ENCODE measurements at regions not wholly inside any gene's neighbourhood (a gene's known extent, or its start where the extent isn't known, plus 50 kb on each side); places are given as distances from the start of the nearest gene placed in this dataset.
"Not testable (repeated sequence)": the region's sequence is repeated elsewhere in the genome, so short reads cannot be mapped to it uniquely, and the experiment has no call there.

- ChIA-PET POLR2A (ENCODE audit: unreplicated experiment) (no interaction called here), CTCF (no interaction called here)
- DNase-seq (no peak), ATAC-seq (no peak)
- TF ChIP-seq, protein P1, sequence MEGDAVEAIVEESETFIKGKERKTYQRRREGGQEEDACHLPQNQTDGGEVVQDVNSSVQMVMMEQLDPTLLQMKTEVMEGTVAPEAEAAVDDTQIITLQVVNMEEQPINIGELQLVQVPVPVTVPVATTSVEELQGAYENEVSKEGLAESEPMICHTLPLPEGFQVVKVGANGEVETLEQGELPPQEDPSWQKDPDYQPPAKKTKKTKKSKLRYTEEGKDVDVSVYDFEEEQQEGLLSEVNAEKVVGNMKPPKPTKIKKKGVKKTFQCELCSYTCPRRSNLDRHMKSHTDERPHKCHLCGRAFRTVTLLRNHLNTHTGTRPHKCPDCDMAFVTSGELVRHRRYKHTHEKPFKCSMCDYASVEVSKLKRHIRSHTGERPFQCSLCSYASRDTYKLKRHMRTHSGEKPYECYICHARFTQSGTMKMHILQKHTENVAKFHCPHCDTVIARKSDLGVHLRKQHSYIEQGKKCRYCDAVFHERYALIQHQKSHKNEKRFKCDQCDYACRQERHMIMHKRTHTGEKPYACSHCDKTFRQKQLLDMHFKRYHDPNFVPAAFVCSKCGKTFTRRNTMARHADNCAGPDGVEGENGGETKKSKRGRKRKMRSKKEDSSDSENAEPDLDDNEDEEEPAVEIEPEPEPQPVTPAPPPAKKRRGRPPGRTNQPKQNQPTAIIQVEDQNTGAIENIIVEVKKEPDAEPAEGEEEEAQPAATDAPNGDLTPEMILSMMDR (conservative IDR thresholded peaks at IDR 0.05; ENCODE audit: low read depth, low read length) = no peak
- TF ChIP-seq EZH2phosphoT487 (IDR thresholded peaks at IDR 0.05; ENCODE audit: borderline replicate concordance, low read length) = no peak
- no peak for TF ChIP-seq EZH2 (IDR thresholded peaks at IDR 0.05; ENCODE audit: low read length, unreplicated experiment)
- Histone ChIP-seq H3K9me3 (ENCODE audit: low read length) (0 out of 2 replicates have a peak, but pooled peaks cover 16% of the 10 kb centered on the region), H3K36me3 (ENCODE audit: low read depth, low read length) (no peaks in the 10 kb centered on the region), H3K79me2 (ENCODE audit: low read length) (no peaks in the 10 kb centered on the region), H3K27me3 (ENCODE audit: low read length) (no peaks in the 10 kb centered on the region), H3K9me2 (replicated peaks; ENCODE audit: low read length) (no peaks in the 10 kb centered on the region), H3K4me2 (ENCODE audit: low read length) (no peak overlapping the region), H3K4me1 (ENCODE audit: insufficient read depth, low read length) (no peaks in the 10 kb centered on the region), H3K27ac (ENCODE audit: low read length) (no peak overlapping the region), H4K20me1 (ENCODE audit: low read length) (no peaks in the 10 kb centered on the region), H3K4me3 (ENCODE audit: low read length) (no peak overlapping the region), H3K9ac (ENCODE audit: low read length) (no peak overlapping the region), H2AFZ (ENCODE audit: low read length) (no peak overlapping the region), H3F3A (ENCODE audit: low read length, unreplicated experiment) (no peaks in the 10 kb centered on the region)
- BruUV-seq (replicated peaks) = no TSS peak
- intact Hi-C loops (cut with micrococcal nuclease) = no loop called here
Observed at GRCh38 chr5:100108883-100109282, 426.3 kb upstream of the FAM174A start.

- H3K4me1 ChIP-seq (ENCODE audit: insufficient read depth, low read length); CTCF ChIA-PET; BruUV-seq (replicated peaks); H3F3A ChIP-seq (ENCODE audit: low read length, unreplicated experiment); POLR2A ChIA-PET (ENCODE audit: unreplicated experiment); H3K9me2 ChIP-seq (replicated peaks; ENCODE audit: low read length); H2AFZ ChIP-seq (ENCODE audit: low read length); H3K79me2 ChIP-seq (ENCODE audit: low read length); intact Hi-C loops (cut with micrococcal nuclease); H3K4me2 ChIP-seq (ENCODE audit: low read length); H3K36me3 ChIP-seq (ENCODE audit: low read depth, low read length); H3K27me3 ChIP-seq (ENCODE audit: low read length); H3K27ac ChIP-seq (ENCODE audit: low read length); H3K9ac ChIP-seq (ENCODE audit: low read length); H3K4me3 ChIP-seq (ENCODE audit: low read length); H4K20me1 ChIP-seq (ENCODE audit: low read length): not testable (repeated sequence)
- ATAC-seq = peak; percentile 92
- DNase-seq = peak; percentile 11
- H3K9me3 ChIP-seq (ENCODE audit: low read length) = 0 out of 2 replicates have a peak, but pooled peaks cover 12% of the 10 kb centered on the region
Observed at GRCh38 chr5:100103592-100104119, 431.5 kb upstream of the FAM174A start.

DNA sequence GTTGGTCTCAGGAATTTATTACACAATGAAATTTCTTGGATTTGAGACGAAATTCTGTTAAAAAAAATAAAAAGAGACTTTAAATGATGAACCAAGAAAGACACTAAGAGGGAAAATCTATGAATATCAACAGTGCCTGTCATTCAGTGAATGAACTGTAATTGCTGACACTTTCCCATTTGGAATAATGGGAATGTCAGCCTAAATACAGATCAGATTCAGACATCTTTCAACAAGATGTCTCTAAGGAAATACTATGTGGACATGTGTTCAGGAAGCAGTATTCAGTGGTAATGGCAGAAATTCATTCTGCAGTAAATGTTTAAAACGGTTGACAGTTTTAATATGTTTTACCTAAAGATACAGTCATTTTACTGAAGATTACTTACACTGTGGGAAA lies 433.7 kb upstream of the FAM174A start:
- H3K27me3 ChIP-seq (ENCODE audit: low read length); H3K9me2 ChIP-seq (replicated peaks; ENCODE audit: low read length); POLR2A ChIA-PET (ENCODE audit: unreplicated experiment); H3F3A ChIP-seq (ENCODE audit: low read length, unreplicated experiment); H3K9ac ChIP-seq (ENCODE audit: low read length); H3K4me1 ChIP-seq (ENCODE audit: insufficient read depth, low read length); DNase-seq; H3K36me3 ChIP-seq (ENCODE audit: low read depth, low read length); BruUV-seq (replicated peaks); H3K4me3 ChIP-seq (ENCODE audit: low read length); H2AFZ ChIP-seq (ENCODE audit: low read length); H4K20me1 ChIP-seq (ENCODE audit: low read length); H3K27ac ChIP-seq (ENCODE audit: low read length); H3K79me2 ChIP-seq (ENCODE audit: low read length); intact Hi-C loops (cut with micrococcal nuclease); H3K9me3 ChIP-seq (ENCODE audit: low read length); CTCF ChIA-PET; ATAC-seq; H3K4me2 ChIP-seq (ENCODE audit: low read length): not testable (repeated sequence)

- intact Hi-C loops (cut with micrococcal nuclease) = not testable (repeated sequence)
Observed at GRCh38 chr5:100096328-100096727, 438.8 kb upstream of the FAM174A start.

DNA sequence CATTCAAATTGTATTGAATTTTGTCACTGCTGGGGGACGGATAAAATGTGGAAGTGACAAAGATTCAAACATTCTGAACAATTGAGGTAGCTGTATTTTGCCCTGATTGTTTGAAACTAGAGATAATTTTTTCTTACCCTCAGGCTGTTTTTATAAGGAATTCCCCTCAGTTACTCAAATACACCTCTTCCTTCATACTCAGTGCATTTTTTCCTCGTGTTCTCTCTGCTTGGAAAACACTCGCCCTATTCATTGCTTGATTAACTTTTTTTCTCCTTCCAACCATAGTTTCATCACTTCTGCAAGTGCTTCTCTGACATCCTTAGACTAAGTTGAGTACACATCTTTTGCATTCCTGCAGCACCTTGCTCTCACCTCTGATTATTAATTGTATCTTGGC lies 454.5 kb upstream of the FAM174A start:
- DNase-seq; H3K9me2 ChIP-seq (replicated peaks; ENCODE audit: low read length); H3F3A ChIP-seq (ENCODE audit: low read length, unreplicated experiment); H3K4me1 ChIP-seq (ENCODE audit: insufficient read depth, low read length); H2AFZ ChIP-seq (ENCODE audit: low read length); H3K4me2 ChIP-seq (ENCODE audit: low read length); H3K36me3 ChIP-seq (ENCODE audit: low read depth, low read length); H3K79me2 ChIP-seq (ENCODE audit: low read length); H3K4me3 ChIP-seq (ENCODE audit: low read length); BruUV-seq (replicated peaks); H3K27ac ChIP-seq (ENCODE audit: low read length); H3K9ac ChIP-seq (ENCODE audit: low read length); H4K20me1 ChIP-seq (ENCODE audit: low read length); CTCF ChIA-PET; H3K27me3 ChIP-seq (ENCODE audit: low read length); POLR2A ChIA-PET (ENCODE audit: unreplicated experiment); intact Hi-C loops (cut with micrococcal nuclease); H3K9me3 ChIP-seq (ENCODE audit: low read length): not testable (repeated sequence)
- peak; percentile 18; the same call in 1 of the 2 replicates for ATAC-seq

More at GRCh38 chr5:100096328-100096727, 438.8 kb upstream of the FAM174A start:
- BruUV-seq (replicated peaks); H2AFZ ChIP-seq (ENCODE audit: low read length); H3K9ac ChIP-seq (ENCODE audit: low read length); H3K36me3 ChIP-seq (ENCODE audit: low read depth, low read length); H3K79me2 ChIP-seq (ENCODE audit: low read length); H3K27me3 ChIP-seq (ENCODE audit: low read length); H3K4me3 ChIP-seq (ENCODE audit: low read length); H4K20me1 ChIP-seq (ENCODE audit: low read length); CTCF ChIA-PET; H3K9me2 ChIP-seq (replicated peaks; ENCODE audit: low read length); H3K9me3 ChIP-seq (ENCODE audit: low read length); H3K4me1 ChIP-seq (ENCODE audit: insufficient read depth, low read length); H3K27ac ChIP-seq (ENCODE audit: low read length); ATAC-seq; H3K4me2 ChIP-seq (ENCODE audit: low read length); POLR2A ChIA-PET (ENCODE audit: unreplicated experiment); DNase-seq; H3F3A ChIP-seq (ENCODE audit: low read length, unreplicated experiment): not testable (repeated sequence)

- intact Hi-C loops (cut with micrococcal nuclease); POLR2A ChIA-PET (ENCODE audit: unreplicated experiment); H2AFZ ChIP-seq (ENCODE audit: low read length); H3K9me2 ChIP-seq (replicated peaks; ENCODE audit: low read length); H3K4me1 ChIP-seq (ENCODE audit: insufficient read depth, low read length); BruUV-seq (replicated peaks); H3K9me3 ChIP-seq (ENCODE audit: low read length); H3F3A ChIP-seq (ENCODE audit: low read length, unreplicated experiment); CTCF ChIA-PET; H3K79me2 ChIP-seq (ENCODE audit: low read length); ATAC-seq; H3K4me2 ChIP-seq (ENCODE audit: low read length); H3K4me3 ChIP-seq (ENCODE audit: low read length); H3K36me3 ChIP-seq (ENCODE audit: low read depth, low read length); H3K27me3 ChIP-seq (ENCODE audit: low read length); DNase-seq; H3K9ac ChIP-seq (ENCODE audit: low read length); H3K27ac ChIP-seq (ENCODE audit: low read length); H4K20me1 ChIP-seq (ENCODE audit: low read length): not testable (repeated sequence)
Observed at GRCh38 chr5:100079163-100079562, 456.0 kb upstream of the FAM174A start.

Measured in PC-3 (cell line).